ENCODE measurements at regions not wholly inside any gene's neighbourhood (a gene's known extent, or its start where the extent isn't known, plus 50 kb on each side); places are given as distances from the start of the nearest gene placed in this dataset.

- TF ChIP-seq, protein P1, sequence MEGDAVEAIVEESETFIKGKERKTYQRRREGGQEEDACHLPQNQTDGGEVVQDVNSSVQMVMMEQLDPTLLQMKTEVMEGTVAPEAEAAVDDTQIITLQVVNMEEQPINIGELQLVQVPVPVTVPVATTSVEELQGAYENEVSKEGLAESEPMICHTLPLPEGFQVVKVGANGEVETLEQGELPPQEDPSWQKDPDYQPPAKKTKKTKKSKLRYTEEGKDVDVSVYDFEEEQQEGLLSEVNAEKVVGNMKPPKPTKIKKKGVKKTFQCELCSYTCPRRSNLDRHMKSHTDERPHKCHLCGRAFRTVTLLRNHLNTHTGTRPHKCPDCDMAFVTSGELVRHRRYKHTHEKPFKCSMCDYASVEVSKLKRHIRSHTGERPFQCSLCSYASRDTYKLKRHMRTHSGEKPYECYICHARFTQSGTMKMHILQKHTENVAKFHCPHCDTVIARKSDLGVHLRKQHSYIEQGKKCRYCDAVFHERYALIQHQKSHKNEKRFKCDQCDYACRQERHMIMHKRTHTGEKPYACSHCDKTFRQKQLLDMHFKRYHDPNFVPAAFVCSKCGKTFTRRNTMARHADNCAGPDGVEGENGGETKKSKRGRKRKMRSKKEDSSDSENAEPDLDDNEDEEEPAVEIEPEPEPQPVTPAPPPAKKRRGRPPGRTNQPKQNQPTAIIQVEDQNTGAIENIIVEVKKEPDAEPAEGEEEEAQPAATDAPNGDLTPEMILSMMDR (IDR thresholded peaks at IDR 0.05): no peak
- TF ChIP-seq POLR2A (IDR thresholded peaks at IDR 0.05): no peak
Measured at GRCh38 chr14:55798406-55798805, 218.4 kb downstream of the KTN1 start.
